ENCODE measurements at regions not wholly inside any gene's neighbourhood (a gene's known extent, or its start where the extent isn't known, plus 50 kb on each side); places are given as distances from the start of the nearest gene placed in this dataset.

GRCh38 chr1:208917723-208918122 is 665.8 kb upstream of the CAMK1G start:
- no peak for TF ChIP-seq EZH2 (IDR thresholded peaks at IDR 0.05; ENCODE audit: borderline replicate concordance, low read depth, low read length, severe bottlenecking)
- TF ChIP-seq, protein P1, sequence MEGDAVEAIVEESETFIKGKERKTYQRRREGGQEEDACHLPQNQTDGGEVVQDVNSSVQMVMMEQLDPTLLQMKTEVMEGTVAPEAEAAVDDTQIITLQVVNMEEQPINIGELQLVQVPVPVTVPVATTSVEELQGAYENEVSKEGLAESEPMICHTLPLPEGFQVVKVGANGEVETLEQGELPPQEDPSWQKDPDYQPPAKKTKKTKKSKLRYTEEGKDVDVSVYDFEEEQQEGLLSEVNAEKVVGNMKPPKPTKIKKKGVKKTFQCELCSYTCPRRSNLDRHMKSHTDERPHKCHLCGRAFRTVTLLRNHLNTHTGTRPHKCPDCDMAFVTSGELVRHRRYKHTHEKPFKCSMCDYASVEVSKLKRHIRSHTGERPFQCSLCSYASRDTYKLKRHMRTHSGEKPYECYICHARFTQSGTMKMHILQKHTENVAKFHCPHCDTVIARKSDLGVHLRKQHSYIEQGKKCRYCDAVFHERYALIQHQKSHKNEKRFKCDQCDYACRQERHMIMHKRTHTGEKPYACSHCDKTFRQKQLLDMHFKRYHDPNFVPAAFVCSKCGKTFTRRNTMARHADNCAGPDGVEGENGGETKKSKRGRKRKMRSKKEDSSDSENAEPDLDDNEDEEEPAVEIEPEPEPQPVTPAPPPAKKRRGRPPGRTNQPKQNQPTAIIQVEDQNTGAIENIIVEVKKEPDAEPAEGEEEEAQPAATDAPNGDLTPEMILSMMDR (IDR thresholded peaks at IDR 0.05; ENCODE audit: borderline replicate concordance, extremely low read depth, low read length, poor library complexity, severe bottlenecking) = no peak
- H3K79me2 ChIP-seq (ENCODE audit: insufficient read depth, low read length) = no peaks in the 10 kb centered on the region
- H3K4me3 ChIP-seq (ENCODE audit: low read depth in 1 of 2, low read length in 2 of 2) = no peak overlapping the region
- no peak overlapping the region for H3K9ac ChIP-seq (ENCODE audit: low read depth, low read length)
- H2AFZ ChIP-seq (ENCODE audit: low read depth, low read length) = no peak overlapping the region
- H3K27me3 ChIP-seq (ENCODE audit: insufficient read depth, low read length, poor library complexity) = no peaks in the 10 kb centered on the region
- H3K4me1 ChIP-seq (ENCODE audit: insufficient read depth, low read length) = no peaks in the 10 kb centered on the region
- H3K27ac ChIP-seq (ENCODE audit: low read length) = no peak overlapping the region
- no peak for ATAC-seq (ENCODE audit: insufficient read depth, low read depth)
- H4K20me1 ChIP-seq (ENCODE audit: insufficient read depth, low read length) = no peaks in the 10 kb centered on the region
- no peak for DNase-seq
- H3K4me2 ChIP-seq (ENCODE audit: insufficient read depth, low read length) = no peak overlapping the region
- H3K36me3 ChIP-seq (ENCODE audit: insufficient read depth, low read length) = no peaks in the 10 kb centered on the region
- no peaks in the 10 kb centered on the region for H3K9me3 ChIP-seq (ENCODE audit: insufficient read depth, low read length, severe bottlenecking)

- TF ChIP-seq EZH2 (IDR thresholded peaks at IDR 0.05; ENCODE audit: borderline replicate concordance, low read depth, low read length, severe bottlenecking) = no peak
- TF ChIP-seq, protein P1 (IDR thresholded peaks at IDR 0.05; ENCODE audit: borderline replicate concordance, extremely low read depth, low read length, poor library complexity, severe bottlenecking) = no peak
- H3K27ac ChIP-seq (ENCODE audit: low read length) = no peak overlapping the region
- H3K27me3 ChIP-seq (ENCODE audit: insufficient read depth, low read length, poor library complexity) = no peaks in the 10 kb centered on the region
- no peaks in the 10 kb centered on the region for H3K4me1 ChIP-seq (ENCODE audit: insufficient read depth, low read length)
- H3K9ac ChIP-seq (ENCODE audit: low read depth, low read length) = no peak overlapping the region
- no peaks in the 10 kb centered on the region for H3K79me2 ChIP-seq (ENCODE audit: insufficient read depth, low read length)
- no peaks in the 10 kb centered on the region for H3K36me3 ChIP-seq (ENCODE audit: insufficient read depth, low read length)
- ATAC-seq (ENCODE audit: insufficient read depth, low read depth) = no peak
- H3K4me3 ChIP-seq (ENCODE audit: low read depth in 1 of 2, low read length in 2 of 2) = no peak overlapping the region
- DNase-seq = no peak
- H2AFZ ChIP-seq (ENCODE audit: low read depth, low read length) = no peak overlapping the region
- no peak overlapping the region for H3K4me2 ChIP-seq (ENCODE audit: insufficient read depth, low read length)
- H4K20me1 ChIP-seq (ENCODE audit: insufficient read depth, low read length) = no peaks in the 10 kb centered on the region
- H3K9me3 ChIP-seq (ENCODE audit: insufficient read depth, low read length, severe bottlenecking) = no peaks in the 10 kb centered on the region
These were observed 665.4 kb upstream of the CAMK1G start for GRCh38 chr1:208918160-208918559.

GRCh38 chr1:208919371-208919770 is 664.1 kb upstream of the CAMK1G start:
- Histone ChIP-seq H3K4me2 (ENCODE audit: insufficient read depth, low read length) (no peak overlapping the region), H3K36me3 (ENCODE audit: insufficient read depth, low read length) (no peaks in the 10 kb centered on the region), H3K4me1 (ENCODE audit: insufficient read depth, low read length) (no peaks in the 10 kb centered on the region), H3K4me3 (ENCODE audit: low read depth in 1 of 2, low read length in 2 of 2) (no peak overlapping the region), H3K9ac (ENCODE audit: low read depth, low read length) (no peak overlapping the region), H4K20me1 (ENCODE audit: insufficient read depth, low read length) (no peaks in the 10 kb centered on the region), H3K79me2 (ENCODE audit: insufficient read depth, low read length) (no peaks in the 10 kb centered on the region), H3K9me3 (ENCODE audit: insufficient read depth, low read length, severe bottlenecking) (no peaks in the 10 kb centered on the region), H3K27me3 (ENCODE audit: insufficient read depth, low read length, poor library complexity) (no peaks in the 10 kb centered on the region), H3K27ac (ENCODE audit: low read length) (no peak overlapping the region), H2AFZ (ENCODE audit: low read depth, low read length) (no peak overlapping the region)
- DNase-seq (no peak), ATAC-seq (ENCODE audit: insufficient read depth, low read depth) (no peak)
- no peak for TF ChIP-seq EZH2 (IDR thresholded peaks at IDR 0.05; ENCODE audit: borderline replicate concordance, low read depth, low read length, severe bottlenecking)

DNA sequence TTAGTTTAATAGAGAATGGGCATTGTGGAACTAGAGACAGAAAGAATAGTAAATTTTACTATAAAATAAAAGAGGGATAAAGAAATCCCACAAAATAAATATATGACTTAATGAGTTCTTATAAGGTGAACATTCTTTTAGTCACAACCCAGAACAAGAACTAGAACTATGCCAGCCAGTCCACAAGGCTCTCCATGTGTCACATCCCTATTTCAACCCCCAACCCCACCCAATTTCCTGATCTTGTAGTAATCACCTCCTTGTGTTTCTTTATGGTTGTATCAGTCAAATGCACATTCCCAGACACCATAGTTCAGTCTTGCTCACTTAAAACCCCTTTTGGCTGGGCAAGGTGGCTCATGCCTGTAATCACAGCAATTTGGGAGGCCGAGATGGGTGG is 662.3 kb upstream of the CAMK1G start:
- TF ChIP-seq EZH2 (IDR thresholded peaks at IDR 0.05; ENCODE audit: borderline replicate concordance, low read depth, low read length, severe bottlenecking) = no peak
- TF ChIP-seq, protein P1 (IDR thresholded peaks at IDR 0.05; ENCODE audit: borderline replicate concordance, extremely low read depth, low read length, poor library complexity, severe bottlenecking) = no peak
- ATAC-seq (ENCODE audit: insufficient read depth, low read depth) = no peak
- no peaks in the 10 kb centered on the region for H3K4me1 ChIP-seq (ENCODE audit: insufficient read depth, low read length)
- no peaks in the 10 kb centered on the region for H3K79me2 ChIP-seq (ENCODE audit: insufficient read depth, low read length)
- no peaks in the 10 kb centered on the region for H4K20me1 ChIP-seq (ENCODE audit: insufficient read depth, low read length)
- DNase-seq = no peak
- no peaks in the 10 kb centered on the region for H3K9me3 ChIP-seq (ENCODE audit: insufficient read depth, low read length, severe bottlenecking)
- H3K27me3 ChIP-seq (ENCODE audit: insufficient read depth, low read length, poor library complexity) = no peaks in the 10 kb centered on the region
- H2AFZ ChIP-seq (ENCODE audit: low read depth, low read length) = no peak overlapping the region
- H3K27ac ChIP-seq (ENCODE audit: low read length) = no peak overlapping the region
- no peak overlapping the region for H3K9ac ChIP-seq (ENCODE audit: low read depth, low read length)
- H3K36me3 ChIP-seq (ENCODE audit: insufficient read depth, low read length) = no peaks in the 10 kb centered on the region
- H3K4me2 ChIP-seq (ENCODE audit: insufficient read depth, low read length) = no peak overlapping the region
- no peak overlapping the region for H3K4me3 ChIP-seq (ENCODE audit: low read depth in 1 of 2, low read length in 2 of 2)

Data from DND-41 (cell line).